ENCODE measurements at regions not wholly inside any gene's neighbourhood (a gene's known extent, or its start where the extent isn't known, plus 50 kb on each side); places are given as distances from the start of the nearest gene placed in this dataset.

DNA sequence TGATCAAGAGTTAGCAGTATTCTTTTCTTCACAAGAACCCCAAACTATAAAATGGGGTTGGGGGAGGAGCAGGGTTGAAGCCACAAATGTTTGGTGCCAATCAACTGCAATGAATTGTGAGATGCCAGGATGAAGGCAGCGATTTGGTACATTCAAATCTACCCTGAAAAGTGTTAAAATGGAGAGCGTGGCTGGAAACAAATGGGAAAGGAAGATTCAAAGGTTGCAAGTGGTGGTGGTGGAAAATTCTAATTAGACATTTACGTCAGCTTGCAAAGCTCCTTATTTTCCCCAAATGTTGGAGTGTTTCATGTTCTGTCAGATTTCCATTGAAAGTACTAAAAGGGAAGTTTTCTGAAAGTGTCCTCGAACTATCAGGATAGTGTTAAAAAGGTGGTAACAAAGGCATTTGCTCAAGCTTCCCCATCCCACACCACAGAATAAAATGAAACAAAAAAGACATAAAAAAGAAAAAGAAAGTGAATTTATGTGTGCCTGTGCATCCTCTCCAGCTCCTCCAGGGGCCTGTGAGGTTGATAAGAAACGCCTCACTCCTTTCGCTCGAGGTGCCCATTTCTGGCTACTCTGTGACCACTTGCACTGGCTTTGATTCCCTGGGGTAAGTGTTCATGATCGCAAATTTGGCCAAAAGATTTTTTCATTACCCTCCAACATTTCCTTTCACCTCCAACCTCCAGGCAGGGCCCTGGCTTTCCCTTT, 424.1 kb upstream of the POU3F3 start:
- no peak for TF ChIP-seq POLR2A (IDR thresholded peaks at IDR 0.05)
- TF ChIP-seq, protein P1, sequence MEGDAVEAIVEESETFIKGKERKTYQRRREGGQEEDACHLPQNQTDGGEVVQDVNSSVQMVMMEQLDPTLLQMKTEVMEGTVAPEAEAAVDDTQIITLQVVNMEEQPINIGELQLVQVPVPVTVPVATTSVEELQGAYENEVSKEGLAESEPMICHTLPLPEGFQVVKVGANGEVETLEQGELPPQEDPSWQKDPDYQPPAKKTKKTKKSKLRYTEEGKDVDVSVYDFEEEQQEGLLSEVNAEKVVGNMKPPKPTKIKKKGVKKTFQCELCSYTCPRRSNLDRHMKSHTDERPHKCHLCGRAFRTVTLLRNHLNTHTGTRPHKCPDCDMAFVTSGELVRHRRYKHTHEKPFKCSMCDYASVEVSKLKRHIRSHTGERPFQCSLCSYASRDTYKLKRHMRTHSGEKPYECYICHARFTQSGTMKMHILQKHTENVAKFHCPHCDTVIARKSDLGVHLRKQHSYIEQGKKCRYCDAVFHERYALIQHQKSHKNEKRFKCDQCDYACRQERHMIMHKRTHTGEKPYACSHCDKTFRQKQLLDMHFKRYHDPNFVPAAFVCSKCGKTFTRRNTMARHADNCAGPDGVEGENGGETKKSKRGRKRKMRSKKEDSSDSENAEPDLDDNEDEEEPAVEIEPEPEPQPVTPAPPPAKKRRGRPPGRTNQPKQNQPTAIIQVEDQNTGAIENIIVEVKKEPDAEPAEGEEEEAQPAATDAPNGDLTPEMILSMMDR (IDR thresholded peaks at IDR 0.05) = no peak

Data from uterus (tissue), 2 donors.